NOMO-1 (cell line): ENCODE measurements at regions not wholly inside any gene's neighbourhood (a gene's known extent, or its start where the extent isn't known, plus 50 kb on each side); places are given as distances from the start of the nearest gene placed in this dataset.

Experiments used
- DNase-seq, 2 experiments: peaks; one replicate each; lab custom pipeline; 2025; ENCODE audit not compliant: unreplicated experiment in 2 of 2; lab: John Stamatoyannopoulos, UW

DNA sequence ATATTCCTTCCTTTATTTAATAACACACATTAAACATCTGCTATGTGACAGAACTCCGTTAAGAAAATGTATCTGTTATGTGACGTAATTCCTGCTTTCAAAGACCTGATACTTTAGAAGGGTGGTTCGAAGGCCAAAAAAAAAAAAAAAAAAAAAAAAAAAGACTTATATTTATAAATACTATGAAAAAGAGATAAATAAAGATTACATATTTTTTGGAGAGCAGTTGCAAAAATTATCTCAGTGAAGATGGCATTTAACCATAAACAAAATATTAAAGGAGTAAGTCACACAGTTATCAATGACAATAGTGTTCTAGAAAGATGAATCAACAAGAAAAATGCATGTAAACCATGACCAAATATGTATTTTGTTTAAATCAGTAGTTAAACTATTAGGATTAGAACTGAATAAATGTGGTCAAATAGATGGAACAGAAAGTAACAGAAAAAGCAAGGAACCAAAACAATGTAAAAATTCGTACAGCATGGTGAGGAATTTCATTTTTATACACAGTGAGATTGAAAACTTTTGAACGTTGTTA, 612.3 kb upstream of the SLITRK5 start:
- no peak for DNase-seq

- DNase-seq = no peak
Observed at GRCh38 chr13:87078947-87079795, 592.0 kb upstream of the SLITRK5 start.

GRCh38 chr13:87080100-87080779, 590.9 kb upstream of the SLITRK5 start:
- no peak for DNase-seq

DNA sequence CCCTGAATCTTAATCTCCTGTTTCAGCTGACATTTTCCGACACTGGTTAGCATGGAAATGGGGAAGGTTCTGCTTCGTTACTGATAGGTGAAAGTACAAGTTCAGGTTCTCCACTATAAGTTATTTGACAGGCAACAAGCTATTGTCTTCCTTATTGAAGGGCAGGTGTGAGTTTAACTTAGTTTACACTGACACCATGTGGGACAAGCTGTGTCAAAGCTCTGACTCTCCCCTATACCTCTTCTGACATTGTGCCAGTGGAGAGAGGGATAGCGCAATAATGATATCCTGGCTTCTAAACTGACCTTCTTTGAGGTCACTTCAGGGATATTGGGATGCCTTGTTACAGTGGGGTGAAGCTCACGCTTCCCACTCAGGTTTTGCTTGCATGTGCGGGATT, 587.0 kb upstream of the SLITRK5 start:
- no peak for DNase-seq

DNA sequence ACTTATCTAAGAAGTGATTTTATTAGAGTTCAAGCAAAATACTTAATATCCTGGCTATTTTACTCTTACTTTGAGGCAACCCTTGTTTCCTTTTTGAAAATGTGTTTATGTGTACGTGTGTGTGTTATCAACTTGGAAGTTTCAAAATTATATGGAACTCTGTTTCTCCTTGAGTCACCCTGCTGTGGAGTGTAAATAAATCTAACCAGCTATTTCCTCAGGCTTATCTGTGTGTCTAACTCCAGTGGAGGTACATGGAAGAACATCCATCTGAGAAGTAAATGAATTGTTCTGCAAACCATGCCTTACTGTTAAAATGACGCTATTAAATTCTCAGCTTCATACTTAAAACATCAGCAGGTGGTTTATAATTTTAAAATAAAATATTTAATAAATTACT, 583.4 kb upstream of the SLITRK5 start:
- no peak for DNase-seq

DNA sequence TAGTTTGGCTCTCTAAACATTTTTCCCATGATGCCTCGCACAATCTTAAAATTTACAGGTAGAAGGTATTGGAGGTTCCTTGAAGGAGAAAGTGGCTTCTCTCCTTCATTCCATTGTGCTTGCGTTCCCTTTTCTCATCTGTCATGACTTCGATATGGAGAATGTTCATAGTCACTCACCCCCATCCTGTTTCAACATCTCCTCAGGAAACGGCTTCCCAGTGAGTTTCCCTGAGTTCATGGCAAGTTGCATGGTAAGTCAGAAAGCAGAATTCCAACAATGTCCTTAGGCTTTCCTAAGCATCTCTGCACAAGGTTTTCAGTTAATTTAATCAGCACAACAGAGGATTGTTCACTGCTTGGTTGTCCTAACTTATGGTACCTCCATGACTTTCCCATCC, 581.8 kb upstream of the SLITRK5 start:
- DNase-seq = no peak

DNA sequence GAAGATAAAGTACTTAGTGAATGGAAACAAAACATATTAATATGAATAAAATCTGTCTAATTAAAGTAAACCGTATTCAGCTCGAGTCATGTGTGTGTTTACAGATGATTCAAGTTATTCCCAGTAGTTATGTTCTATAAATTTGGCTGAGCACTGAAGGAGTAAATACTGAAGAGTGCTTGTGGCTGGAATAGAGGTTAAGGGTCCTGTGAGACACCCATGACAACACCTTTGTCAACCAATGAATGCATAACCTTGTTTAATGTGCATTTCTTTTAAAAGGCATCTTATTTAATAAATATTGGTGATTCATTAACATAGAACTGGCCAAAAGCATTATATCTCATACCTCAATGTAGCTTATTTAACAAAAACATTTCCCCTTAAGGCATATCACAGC, 577.8 kb upstream of the SLITRK5 start:
- DNase-seq = no peak

DNA sequence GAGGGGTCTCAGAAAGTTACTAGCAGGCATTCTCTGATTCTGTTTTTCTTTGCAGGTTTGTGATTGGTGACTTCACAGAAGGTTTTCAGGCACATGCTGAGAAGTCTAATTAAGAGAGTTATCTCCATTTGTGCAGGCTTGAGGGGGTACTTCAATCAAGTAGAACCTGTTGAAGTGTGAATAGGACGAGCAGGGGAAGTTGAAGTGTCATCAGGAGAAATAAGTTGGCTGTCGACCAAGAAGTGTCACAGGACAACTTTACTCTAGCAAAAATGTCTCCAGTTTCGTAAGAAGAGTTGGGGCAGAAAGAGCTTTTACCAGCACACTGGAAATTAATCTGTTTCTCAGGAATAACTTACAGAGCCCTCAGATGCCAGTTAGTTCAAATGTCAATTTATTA, 576.5 kb upstream of the SLITRK5 start:
- DNase-seq = peak; percentile 21

- no peak for DNase-seq
Observed at GRCh38 chr13:87100431-87100830, 570.7 kb upstream of the SLITRK5 start.

GRCh38 chr13:87107651-87108050, 563.5 kb upstream of the SLITRK5 start:
- DNase-seq = no peak

GRCh38 chr13:87120476-87120875, 550.7 kb upstream of the SLITRK5 start:
- DNase-seq = no peak

DNA sequence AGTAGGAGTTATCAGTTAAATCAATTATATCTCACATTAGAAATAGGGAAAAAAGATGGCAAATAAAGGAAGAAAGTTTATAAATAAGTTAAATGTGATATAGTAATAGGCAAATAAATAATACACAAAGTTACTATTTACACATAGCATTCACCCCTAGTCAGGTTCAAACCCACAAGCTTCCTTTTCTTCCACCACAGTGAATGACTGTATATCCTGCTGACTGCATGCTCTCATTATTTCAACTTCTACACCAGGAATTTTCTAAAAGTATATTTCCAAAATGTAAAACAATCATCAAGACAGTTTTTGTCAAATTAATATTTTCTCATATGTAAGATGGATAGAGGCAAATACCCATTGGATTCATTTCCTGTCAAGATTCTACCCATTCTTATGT, 548.6 kb upstream of the SLITRK5 start:
- no peak for DNase-seq

- peak; percentile 91 to 99 for DNase-seq
Observed at GRCh38 chr13:87123987-87124784, 547.0 kb upstream of the SLITRK5 start.

GRCh38 chr13:87124785-87125074, 546.4 kb upstream of the SLITRK5 start:
- no peak for DNase-seq

GRCh38 chr13:87128036-87128435, 543.1 kb upstream of the SLITRK5 start:
- peak; percentile 38 to 56 for DNase-seq

- no peak for DNase-seq
Observed at GRCh38 chr13:87128491-87128890, 542.7 kb upstream of the SLITRK5 start.

DNA sequence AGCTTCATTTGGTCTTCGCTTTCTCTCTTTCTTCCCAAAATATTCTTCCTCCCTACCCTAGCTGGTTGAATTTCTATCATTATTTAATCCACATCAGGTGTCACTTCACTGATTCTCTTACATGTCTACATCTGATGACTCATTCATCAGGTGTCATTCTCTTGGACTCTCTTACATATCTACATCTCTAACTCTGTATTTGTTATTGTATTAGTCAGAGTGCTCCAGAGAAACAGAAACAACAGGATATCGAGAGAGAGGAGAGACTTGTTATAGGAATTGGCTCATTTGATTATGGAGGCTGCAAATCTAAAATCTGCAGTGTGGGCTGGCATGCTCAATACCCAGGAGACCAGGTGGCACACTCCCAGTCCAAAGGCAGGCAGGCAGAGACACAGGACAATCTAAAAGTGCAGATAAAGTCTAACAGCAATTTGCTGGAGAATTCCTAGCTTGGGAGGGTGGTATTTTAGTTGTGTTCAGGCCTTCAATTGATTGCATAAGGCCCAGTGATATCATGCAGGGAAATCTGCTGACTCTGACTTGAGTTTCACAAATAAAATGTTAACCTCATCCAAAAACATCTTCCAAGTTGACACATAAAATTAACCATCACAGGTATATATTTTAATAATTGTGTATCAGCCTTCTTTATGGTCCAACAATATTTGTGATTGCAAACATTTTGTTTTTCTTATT, 541.4 kb upstream of the SLITRK5 start:
- no peak for DNase-seq

GRCh38 chr13:87130423-87130822, 540.7 kb upstream of the SLITRK5 start:
- DNase-seq = no peak

DNA sequence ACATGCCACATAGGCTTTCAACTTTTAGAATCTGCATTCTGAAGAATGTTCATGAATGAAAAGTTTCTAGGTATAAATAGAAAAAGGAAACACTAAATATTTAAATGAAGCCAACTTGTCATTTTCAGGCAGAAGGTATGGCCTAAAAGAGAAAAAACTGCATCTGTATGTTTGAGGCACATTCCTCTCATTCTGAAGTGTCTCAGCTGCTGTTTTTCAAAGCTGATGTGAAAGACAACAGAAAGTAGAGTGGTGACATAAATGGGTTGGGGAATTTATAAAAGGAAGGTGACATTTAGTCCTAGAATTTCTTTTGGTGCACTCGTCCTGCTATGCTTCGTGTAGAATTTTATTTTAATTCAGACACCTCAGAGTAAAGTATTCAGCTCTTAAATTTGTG, 539.6 kb upstream of the SLITRK5 start:
- no peak for DNase-seq

DNA sequence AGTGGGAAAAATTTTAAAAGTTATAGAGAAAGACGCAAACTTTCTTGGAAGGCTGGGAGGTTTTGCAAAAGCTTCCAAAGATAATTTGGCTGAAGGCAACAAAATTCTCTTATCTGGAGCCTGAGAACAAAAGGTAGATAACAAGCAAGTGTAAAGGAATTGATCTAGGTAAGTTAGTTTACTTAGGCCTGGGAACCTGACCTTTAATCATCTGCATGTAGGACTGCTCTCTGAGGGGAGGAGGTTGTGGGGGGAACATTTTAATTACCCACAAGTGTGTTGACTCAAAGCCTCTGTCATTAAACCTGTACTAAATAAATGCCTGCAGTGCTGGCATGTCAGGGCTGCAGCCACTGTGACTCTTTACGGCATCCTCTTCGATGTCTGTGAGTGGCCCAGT, 532.3 kb upstream of the SLITRK5 start:
- no peak for DNase-seq

GRCh38 chr13:87147076-87147475, 524.1 kb upstream of the SLITRK5 start:
- no peak for DNase-seq
